HFFc6 (cell line): ENCODE measurements at regions not wholly inside any gene's neighbourhood (a gene's known extent, or its start where the extent isn't known, plus 50 kb on each side); places are given as distances from the start of the nearest gene placed in this dataset.

Source experiments
- DNase-seq: peaks from one replicate; pipeline ENCODE4 v3.0.0-alpha.2; 2018
- H3K27ac Mint-ChIP-seq: 2 replicates; pipeline ENCODE4 v1.8.0; 2020; ENCODE audit warnings: mild to moderate bottlenecking, mixed read lengths
- H3K27me3 Mint-ChIP-seq: 2 replicates; pipeline ENCODE4 v1.8.0; 2021; ENCODE audit warnings: mild to moderate bottlenecking, moderate library complexity, mixed read lengths; ENCODE audit not compliant: insufficient read depth
- H3K36me3 Mint-ChIP-seq: 2 replicates; pipeline ENCODE4 v1.8.0; 2021; ENCODE audit warnings: low read depth, mixed read lengths
- H3K4me1 Mint-ChIP-seq: 2 replicates; pipeline ENCODE4 v1.8.0; 2020; ENCODE audit warnings: low read depth, mixed read lengths
- H3K4me3 Mint-ChIP-seq: 2 replicates; pipeline ENCODE4 v1.8.0; 2020; ENCODE audit warnings: mild to moderate bottlenecking, moderate library complexity, mixed read lengths
- H3K9me3 Mint-ChIP-seq: 2 replicates; pipeline ENCODE4 v1.8.0; 2020; ENCODE audit warnings: mild to moderate bottlenecking, mixed read lengths
- CTCF ChIP-seq: fragments of 200-600 bp; sonication (generic); IDR thresholded peaks from 2 replicates; pipeline ENCODE4 v1.5.0; 2021; ENCODE audit warnings: antibody characterized with exemption, mild to moderate bottlenecking

GRCh38 chr5:103929338-103930013 is 366.9 kb upstream of the NUDT12 start:
- no peak for DNase-seq
- TF ChIP-seq CTCF: no peak
- H3K27me3 Mint-ChIP-seq: no peaks in the 10 kb centered on the region
- no peaks in the 10 kb centered on the region for H3K36me3 Mint-ChIP-seq
- H3K4me1 Mint-ChIP-seq: no peaks in the 10 kb centered on the region
- no peak overlapping the region for H3K4me3 Mint-ChIP-seq
- peaks cover 25% of the 10 kb centered on the region for H3K9me3 Mint-ChIP-seq
- H3K27ac Mint-ChIP-seq: no peak overlapping the region

GRCh38 chr5:103927739-103928138 is 365.1 kb upstream of the NUDT12 start:
- Mint-ChIP-seq H3K9me3 (peaks cover 18% of the 10 kb centered on the region), H3K4me3 (no peak overlapping the region), H3K27me3 (no peaks in the 10 kb centered on the region), H3K36me3 (no peaks in the 10 kb centered on the region), H3K4me1 (no peaks in the 10 kb centered on the region), H3K27ac (no peak overlapping the region)
- no peak for DNase-seq
- no peak for TF ChIP-seq CTCF

- TF ChIP-seq CTCF: no peak
Measured at GRCh38 chr5:103923616-103924168, 361.1 kb upstream of the NUDT12 start.

GRCh38 chr5:103919506-103919905 is 356.9 kb upstream of the NUDT12 start:
- no peak overlapping the region for H3K27ac Mint-ChIP-seq
- no peak for DNase-seq
- TF ChIP-seq CTCF: no peak
- H3K27me3 Mint-ChIP-seq: no peaks in the 10 kb centered on the region
- H3K4me3 Mint-ChIP-seq: no peak overlapping the region
- H3K9me3 Mint-ChIP-seq: peaks cover 12% of the 10 kb centered on the region
- no peaks in the 10 kb centered on the region for H3K4me1 Mint-ChIP-seq
- no peaks in the 10 kb centered on the region for H3K36me3 Mint-ChIP-seq

More at GRCh38 chr5:103923616-103924168, 361.1 kb upstream of the NUDT12 start:
- no peak for DNase-seq
- H3K27ac Mint-ChIP-seq: no peak overlapping the region
- no peaks in the 10 kb centered on the region for H3K27me3 Mint-ChIP-seq
- peaks cover 17% of the 10 kb centered on the region for H3K9me3 Mint-ChIP-seq
- H3K36me3 Mint-ChIP-seq: no peaks in the 10 kb centered on the region
- H3K4me3 Mint-ChIP-seq: no peak overlapping the region
- no peaks in the 10 kb centered on the region for H3K4me1 Mint-ChIP-seq

- H3K27me3 Mint-ChIP-seq: no peaks in the 10 kb centered on the region
- H3K4me3 Mint-ChIP-seq: no peak overlapping the region
- peaks cover 12% of the 10 kb centered on the region for H3K9me3 Mint-ChIP-seq
- H3K27ac Mint-ChIP-seq: no peak overlapping the region
- no peak for TF ChIP-seq CTCF
- H3K36me3 Mint-ChIP-seq: no peaks in the 10 kb centered on the region
- no peaks in the 10 kb centered on the region for H3K4me1 Mint-ChIP-seq
- no peak for DNase-seq
Measured at GRCh38 chr5:103918668-103919367, 356.2 kb upstream of the NUDT12 start.
